H1 (cell line): ENCODE measurements at regions not wholly inside any gene's neighbourhood (a gene's known extent, or its start where the extent isn't known, plus 50 kb on each side); places are given as distances from the start of the nearest gene placed in this dataset.

ENCODE experiments used
- CTCF ChIA-PET: fragments of 300-600 bp; sonication (Branson Sonifier 250); formaldehyde crosslinking; loops from one replicate; lab custom pipeline; 2021; ENCODE audit not compliant: partially characterized antibody; lab: Charles Lee
- POLR2A ChIA-PET: fragments of 300-600 bp; sonication (Branson Sonifier 250); formaldehyde crosslinking; loops from one replicate; lab custom pipeline; 2021; ENCODE audit warnings: inconsistent platforms; ENCODE audit not compliant: partially characterized antibody; lab: Charles Lee
- DNase-seq, 2 experiments: peaks; one replicate each; pipeline versions ENCODE4 v3.0.0 to v3.0.0-alpha.2; 2010 to 2022; ENCODE audit warnings: low spot score in 2 of 2, low read depth in 1 of 2, mixed read lengths in 1 of 2
- FAIRE-seq: peaks from 2 replicates; lab custom pipeline; 2011; peaks lifted over from hg19 to GRCh38; lab: Jason Lieb, UNC
- H2AFZ ChIP-seq: 2 replicates; pipeline ENCODE4 v1.8.1; 2012; ENCODE audit warnings: low read length, inconsistent platforms
- H2AK5ac ChIP-seq: 2 replicates; pipeline ENCODE4 v1.6.1; 2013; ENCODE audit warnings: low read depth, low read length
- H2BK120ac ChIP-seq: replicated peaks from 2 replicates; pipeline ENCODE3; 2013; ENCODE audit warnings: low read depth, low read length, inconsistent platforms
- H2BK12ac ChIP-seq: 2 replicates; pipeline ENCODE4 v1.6.1; 2013; ENCODE audit warnings: low read depth, low read length
- H2BK15ac ChIP-seq: 2 replicates; pipeline ENCODE4 v1.6.1; 2013; ENCODE audit warnings: low read length
- H2BK20ac ChIP-seq: 2 replicates; pipeline ENCODE4 v1.6.1; 2013; ENCODE audit warnings: low read length
- H2BK5ac ChIP-seq: 2 replicates; pipeline ENCODE4 v1.6.1; 2013; ENCODE audit warnings: low read depth, low read length
- H3K14ac ChIP-seq: 2 replicates; pipeline ENCODE4 v1.6.1; 2013; ENCODE audit warnings: inconsistent platforms; ENCODE audit not compliant: insufficient read length
- H3K18ac ChIP-seq: 2 replicates; pipeline ENCODE4 v1.6.1; 2013; ENCODE audit warnings: low read length; ENCODE audit errors: extremely low read depth
- H3K23ac ChIP-seq: 2 replicates; pipeline ENCODE4 v1.6.1; 2013; ENCODE audit warnings: inconsistent platforms; ENCODE audit not compliant: insufficient read length
- H3K23me2 ChIP-seq: 2 replicates; pipeline ENCODE4 v1.6.1; 2013; ENCODE audit warnings: low read depth, low read length
- H3K27ac ChIP-seq: 2 replicates; pipeline ENCODE4 v1.6.1; 2011; ENCODE audit warnings: low read depth, low read length, inconsistent platforms
- H3K27me3 ChIP-seq, 4 experiments: replicated peaks in 1 of 4; 1 replicate in 1 of 4; 2 replicates in 3 of 4; pipeline versions ENCODE4 v1.6.1 to v1.8.1; 2011 to 2013; ENCODE audit warnings: low read length in 3 of 4, mild to moderate bottlenecking in 3 of 4, inconsistent platforms in 2 of 4, mixed read lengths in 2 of 4, moderate library complexity in 1 of 4; ENCODE audit not compliant: control insufficient read depth in 3 of 4, insufficient read depth in 3 of 4; ENCODE audit errors: extremely low read depth in 1 of 4
- H3K36me3 ChIP-seq, 4 experiments: 2 replicates each; pipeline versions ENCODE4 v1.6.1 to v1.8.1; 2011 to 2013; ENCODE audit warnings: mild to moderate bottlenecking in 4 of 4, low read length in 3 of 4, moderate library complexity in 2 of 4, control low read depth in 1 of 4, inconsistent platforms in 1 of 4; ENCODE audit not compliant: insufficient read depth in 4 of 4, control insufficient read depth in 2 of 4
- H3K4ac ChIP-seq: replicated peaks from 2 replicates; pipeline ENCODE3; 2013; ENCODE audit warnings: low read length, low read depth, mixed read lengths, inconsistent platforms; ENCODE audit not compliant: insufficient read length
- H3K4me1 ChIP-seq, 4 experiments: replicated peaks in 1 of 4; 1 replicate in 1 of 4; 2 replicates in 3 of 4; pipeline versions ENCODE4 v1.6.1 to v1.8.1; 2011 to 2013; ENCODE audit warnings: low read length in 3 of 4, inconsistent platforms in 2 of 4, mixed read lengths in 1 of 4; ENCODE audit not compliant: insufficient read depth in 4 of 4, control insufficient read depth in 3 of 4
- H3K4me2 ChIP-seq, 2 experiments: 2 replicates each; pipeline versions ENCODE4 v1.6.1 to v1.8.1; 2011 to 2013; ENCODE audit warnings: low read depth in 2 of 2, low read length in 2 of 2, control low read depth in 1 of 2, inconsistent platforms in 1 of 2, mild to moderate bottlenecking in 1 of 2; ENCODE audit not compliant: insufficient read depth in 1 of 2
- H3K4me3 ChIP-seq, 4 experiments: fragments of 200-600, 300-600 bp in 1 of 4; sonication (generic), shearing (Covaris generic), sonication (Bioruptor Twin) in 1 of 4; 2 replicates each; pipeline versions ENCODE4 v1.5.1 to v1.8.1; 2011 to 2016; ENCODE audit warnings: low read length in 4 of 4, low read depth in 3 of 4, control low read depth in 2 of 4, inconsistent platforms in 2 of 4, mild to moderate bottlenecking in 2 of 4, mixed read lengths in 1 of 4, moderate library complexity in 1 of 4; ENCODE audit not compliant: insufficient read depth in 2 of 4; ENCODE audit errors: extremely low read depth in 1 of 4
- H3K56ac ChIP-seq: replicated peaks from 2 replicates; pipeline ENCODE3; 2013; ENCODE audit warnings: low read depth, mild to moderate bottlenecking, mixed read lengths, low read length, inconsistent platforms; ENCODE audit not compliant: insufficient read length
- H3K79me1 ChIP-seq: 2 replicates; pipeline ENCODE4 v1.6.1; 2013; ENCODE audit warnings: low read depth, low read length, control low read depth
- H3K79me2 ChIP-seq, 2 experiments: 2 replicates each; pipeline versions ENCODE4 v1.6.1 to v1.8.1; 2012 to 2013; ENCODE audit warnings: low read length in 2 of 2, mild to moderate bottlenecking in 2 of 2, inconsistent platforms in 1 of 2; ENCODE audit not compliant: insufficient read depth in 2 of 2, control insufficient read depth in 1 of 2
- H3K9ac ChIP-seq, 4 experiments: replicated peaks in 1 of 4; 1 replicate in 1 of 4; 2 replicates in 3 of 4; pipeline versions ENCODE4 v1.6.1 to v1.8.1; 2011 to 2013; ENCODE audit warnings: low read depth in 3 of 4, low read length in 3 of 4, control low read depth in 2 of 4, mild to moderate bottlenecking in 2 of 4, moderate library complexity in 2 of 4, inconsistent platforms in 1 of 4; ENCODE audit errors: extremely low read depth in 1 of 4
- H3K9me3 ChIP-seq, 2 experiments: 2 replicates each; pipeline versions ENCODE4 v1.6.1 to v1.8.1; 2012 to 2013; ENCODE audit warnings: mild to moderate bottlenecking in 2 of 2, moderate library complexity in 2 of 2, control low read depth in 1 of 2, inconsistent platforms in 1 of 2, low read depth in 1 of 2, low read length in 1 of 2, mixed read lengths in 1 of 2; ENCODE audit not compliant: insufficient read depth in 2 of 2
- H4K20me1 ChIP-seq, 2 experiments: replicated peaks in 1 of 2; 2 replicates each; pipeline versions ENCODE3 to v1.8.1; 2011 to 2013; ENCODE audit warnings: inconsistent platforms in 2 of 2, low read length in 2 of 2, mild to moderate bottlenecking in 1 of 2; ENCODE audit not compliant: insufficient read depth in 2 of 2, control insufficient read depth in 1 of 2
- H4K5ac ChIP-seq: 2 replicates; pipeline ENCODE4 v1.6.1; 2013; ENCODE audit warnings: low read length, low read depth, mixed read lengths, inconsistent platforms; ENCODE audit not compliant: insufficient read length
- H4K8ac ChIP-seq: 2 replicates; pipeline ENCODE4 v1.8.0; 2013; ENCODE audit warnings: mild to moderate bottlenecking, moderate library complexity, low read length, inconsistent platforms; ENCODE audit not compliant: insufficient read depth; ENCODE audit errors: extremely low read depth
- H4K91ac ChIP-seq: replicated peaks from 2 replicates; pipeline ENCODE3; 2013; ENCODE audit warnings: low read length, mixed read lengths, inconsistent platforms; ENCODE audit not compliant: insufficient read length
- EP300 ChIP-seq, 2 experiments: IDR thresholded peaks; 1 replicate in 1 of 2; 2 replicates in 1 of 2; pipeline ENCODE4 v1.6.1; 2011 to 2012; ENCODE audit warnings: low read depth in 2 of 2, low read length in 2 of 2, mild to moderate bottlenecking in 2 of 2, borderline replicate concordance in 1 of 2, inconsistent platforms in 1 of 2, moderate library complexity in 1 of 2
- KDM4A ChIP-seq: IDR thresholded peaks from one replicate; pipeline ENCODE4 v1.7.1; 2012; ENCODE audit warnings: low read depth, mild to moderate bottlenecking, moderate library complexity, low read length, inconsistent platforms; ENCODE audit not compliant: severe bottlenecking
- KDM5A ChIP-seq: fragments of 200-600 bp; IDR thresholded peaks from 2 replicates; pipeline ENCODE4 v1.7.1; 2012; ENCODE audit warnings: mild to moderate bottlenecking, low read length, inconsistent platforms, mixed read lengths
- PHF8 ChIP-seq: fragments of 200-600 bp; sonication (generic); conservative IDR thresholded peaks from 2 replicates; pipeline ENCODE4 v1.7.1; 2012; ENCODE audit warnings: low read depth, mild to moderate bottlenecking, inconsistent platforms, low read length, moderate library complexity
- RNF2 ChIP-seq: fragments of 200-900, 300-1000 bp; sonication (generic); IDR thresholded peaks from 2 replicates; pipeline ENCODE4 v1.7.1; 2016; ENCODE audit warnings: borderline replicate concordance, low read depth, mild to moderate bottlenecking, antibody characterized with exemption, low read length; ENCODE audit not compliant: poor library complexity, severe bottlenecking; ENCODE audit errors: missing control alignments
- SP2 ChIP-seq: IDR thresholded peaks from 2 replicates; pipeline ENCODE4 v1.6.1; 2012; ENCODE audit warnings: mild to moderate bottlenecking, low read length, inconsistent platforms
- WGBS, 2 experiments: shearing (Covaris generic) in 1 of 2; methylation state at CpG; one replicate each; pipeline versions ENCODE4 v1.1.6 to v1.1.7; 2013 to 2015; ENCODE audit warnings: low lambda C conversion rate in 2 of 2, mixed read lengths in 2 of 2, inconsistent platforms in 1 of 2, low coverage in 1 of 2, missing lambda C conversion rate in 1 of 2; ENCODE audit not compliant: insufficient replicate concordance in 2 of 2, insufficient coverage in 1 of 2, insufficient read length in 1 of 2; ENCODE audit errors: extremely low coverage in 1 of 2, missing lambda C conversion rate in 1 of 2; 5-methylcytosine and 5-hydroxymethylcytosine counted together

GRCh38 chr4:100312615-100313350 lies 122.5 kb upstream of the DDIT4L start:
- ChIA-PET CTCF (interaction anchor here (0.6 to 0.8 kb wide), 2 partner anchors 89 to 170 kb away, joined by 3 to 4 read pairs; no protein-coding TSS in a partner anchor), POLR2A (no interaction called here)
- Histone ChIP-seq H3K23me2 (no peaks in the 10 kb centered on the region), H2BK120ac (no peak overlapping the region), H3K14ac (no peak overlapping the region), H3K4me2 (no peak overlapping the region), H3K27me3 (no peaks in the 10 kb centered on the region), H3K23ac (no peak overlapping the region), H2BK20ac (0 out of 2 replicates have a peak overlapping the region, but pooled peaks have one; percentile 35), H3K9ac (no peak overlapping the region), H4K5ac (no peak overlapping the region), H2BK5ac (no peak overlapping the region), H4K91ac (no peak overlapping the region), H3K4me1 (peaks cover 0 to 6% (median 1%) of the 10 kb centered on the region in 4 experiments; a peak in 2 of 7 replicates), H3K4me3 (no peak overlapping the region), H3K79me2 (no peaks in the 10 kb centered on the region), H3K56ac (no peak overlapping the region), H4K8ac (no peak overlapping the region), H2BK15ac (no peak overlapping the region), H2AK5ac (no peak overlapping the region), H2BK12ac (no peak overlapping the region), H2AFZ (no peak overlapping the region), H3K4ac (no peak overlapping the region), H3K18ac (no peak overlapping the region), H3K9me3 (no peaks in the 10 kb centered on the region), H3K79me1 (no peaks in the 10 kb centered on the region), H3K27ac (no peak overlapping the region), H4K20me1 (no peaks in the 10 kb centered on the region), H3K36me3 (no peaks in the 10 kb centered on the region)
- FAIRE-seq (no peak), DNase-seq (no peak)
- TF ChIP-seq KDM5A (no peak), EP300 (IDR thresholded peaks at IDR 0.05; ENCODE audit: borderline replicate concordance in 1 of 2, low read depth in 2 of 2, low read length in 2 of 2) (no peak), KDM4A (no peak), PHF8 (no peak), RNF2 (no peak), SP2 (no peak)
- 97% methylated on average over 2 of the region's 2 CpGs; no CpG with 5 or more reads in 1 of the 2 experiments for WGBS, 2 experiments
